Caco-2 (cell line): ENCODE measurements at regions not wholly inside any gene's neighbourhood (a gene's known extent, or its start where the extent isn't known, plus 50 kb on each side); places are given as distances from the start of the nearest gene placed in this dataset.

Experiments used
- BruUV-seq: library from RNA; stranded (reverse); fragments of 400-500 nt; replicated peaks from 2 replicates; lab custom pipeline; 2021; lab: Mats Ljungman, UMichigan
- CTCF ChIA-PET: fragments of 300-600 bp; sonication (Branson Sonifier 250); formaldehyde crosslinking; loops from one replicate; lab custom pipeline; 2022; ENCODE audit warnings: antibody characterized with exemption; lab: Charles Lee
- POLR2A ChIA-PET: fragments of 300-600 bp; sonication (Branson Sonifier 250); formaldehyde crosslinking; loops from one replicate; lab custom pipeline; 2022; ENCODE audit warnings: antibody characterized with exemption; lab: Charles Lee
- DNase-seq, 2 experiments: peaks; one replicate each; pipeline versions ENCODE4 v3.0.0 to v3.0.0-alpha.2; 2020 to 2022
- H3K27me3 ChIP-seq: replicated peaks from 2 replicates; pipeline ENCODE4 v1.6.0; 2011; ENCODE audit warnings: low read length; ENCODE audit not compliant: control insufficient read depth, insufficient read depth
- H3K36me3 ChIP-seq: 2 replicates; pipeline ENCODE4 v1.5.1; 2011; ENCODE audit warnings: low read length; ENCODE audit not compliant: control insufficient read depth, insufficient read depth
- H3K4me1 ChIP-seq: fragments of 250-450 bp; sonication (Bioruptor Pico); 2 replicates; pipeline ENCODE4 v1.5.1; 2020; ENCODE audit warnings: mild to moderate bottlenecking
- H3K4me3 ChIP-seq: 2 replicates; pipeline ENCODE4 v1.5.1; 2011; ENCODE audit warnings: low read depth, mild to moderate bottlenecking, control low read depth, low read length
- H3K9me3 ChIP-seq: fragments of 250-450 bp; sonication (Bioruptor Pico); 2 replicates; pipeline ENCODE4 v1.5.1; 2020; ENCODE audit warnings: mild to moderate bottlenecking, moderate library complexity
- H3K27ac Mint-ChIP-seq: one replicate; pipeline ENCODE4 v1.8.0; 2022; ENCODE audit warnings: mixed read lengths; ENCODE audit not compliant: unreplicated experiment
- H3K27me3 Mint-ChIP-seq: one replicate; pipeline ENCODE4 v1.8.0; 2022; ENCODE audit warnings: mixed read lengths; ENCODE audit not compliant: insufficient read depth, unreplicated experiment
- H3K36me3 Mint-ChIP-seq: one replicate; pipeline ENCODE4 v1.8.0; 2022; ENCODE audit warnings: mild to moderate bottlenecking, mixed read lengths; ENCODE audit not compliant: insufficient read depth, unreplicated experiment
- H3K4me1 Mint-ChIP-seq: one replicate; pipeline ENCODE4 v1.8.0; 2022; ENCODE audit warnings: low read depth, mixed read lengths; ENCODE audit not compliant: unreplicated experiment
- H3K4me3 Mint-ChIP-seq: one replicate; pipeline ENCODE4 v1.8.0; 2022; ENCODE audit warnings: mild to moderate bottlenecking, moderate library complexity, mixed read lengths; ENCODE audit not compliant: unreplicated experiment
- H3K9me3 Mint-ChIP-seq: one replicate; pipeline ENCODE4 v1.8.0; 2022; ENCODE audit warnings: mixed read lengths; ENCODE audit not compliant: unreplicated experiment
- CTCF ChIP-seq, 2 experiments: fragments of 200-600 bp in 1 of 2; IDR thresholded peaks; 1 replicate in 1 of 2; 2 replicates in 1 of 2; pipeline versions ENCODE4 v1.5.1 to v1.8.0; 2011 to 2022; ENCODE audit warnings: antibody characterized with exemption in 1 of 2, control low read depth in 1 of 2, inconsistent platforms in 1 of 2, low read depth in 1 of 2, low read length in 1 of 2, mild to moderate bottlenecking in 1 of 2, moderate library complexity in 1 of 2; ENCODE audit not compliant: insufficient read depth in 1 of 2, severe bottlenecking in 1 of 2, unreplicated experiment in 1 of 2
- intact Hi-C: fragments of 100-400 bp; cut with micrococcal nuclease; formaldehyde crosslinking; loops from one replicate; pipeline ENCODE4 v1.10.0; 2022; ENCODE audit not compliant: unreplicated experiment

- no peaks in the 10 kb centered on the region for H3K4me1 ChIP-seq
- Mint-ChIP-seq H3K36me3 (no peaks in the 10 kb centered on the region), H3K27me3 (no peaks in the 10 kb centered on the region), H3K9me3 (no peaks in the 10 kb centered on the region), H3K4me3 (no peak overlapping the region), H3K27ac (no peak overlapping the region), H3K4me1 (no peaks in the 10 kb centered on the region)
- BruUV-seq, result no TSS peak
- H3K27me3 ChIP-seq, result no peaks in the 10 kb centered on the region
- TF ChIP-seq CTCF (IDR thresholded peaks at IDR 0.05; ENCODE audit: insufficient read depth in 1 of 2, low read depth in 1 of 2, low read length in 1 of 2, severe bottlenecking in 1 of 2, unreplicated experiment in 1 of 2), result no peak
- CTCF ChIA-PET, result no interaction called here
- H3K9me3 ChIP-seq, result no peaks in the 10 kb centered on the region
- no peak overlapping the region for H3K4me3 ChIP-seq
- intact Hi-C loops, result no loop called here
- no peak for DNase-seq
- no peaks in the 10 kb centered on the region for H3K36me3 ChIP-seq
- POLR2A ChIA-PET, result no interaction called here
Measured at GRCh38 chr4:124954046-124954445, 241.5 kb upstream of the ANKRD50 start.

- no peaks in the 10 kb centered on the region for H3K36me3 ChIP-seq
- H3K27me3 ChIP-seq, result no peaks in the 10 kb centered on the region
- ChIA-PET POLR2A (no interaction called here), CTCF (no interaction called here)
- intact Hi-C loops, result no loop called here
- H3K4me3 Mint-ChIP-seq, result no peak overlapping the region
- no peak overlapping the region for H3K4me3 ChIP-seq
- no peak for TF ChIP-seq CTCF (IDR thresholded peaks at IDR 0.05; ENCODE audit: insufficient read depth in 1 of 2, low read depth in 1 of 2, low read length in 1 of 2, severe bottlenecking in 1 of 2, unreplicated experiment in 1 of 2)
- H3K36me3 Mint-ChIP-seq, result no peaks in the 10 kb centered on the region
- H3K27ac Mint-ChIP-seq, result no peak overlapping the region
- DNase-seq, result no peak
- H3K9me3 ChIP-seq, result no peaks in the 10 kb centered on the region
- no peaks in the 10 kb centered on the region for H3K4me1 Mint-ChIP-seq
- BruUV-seq, result no TSS peak
- H3K27me3 Mint-ChIP-seq, result no peaks in the 10 kb centered on the region
- no peaks in the 10 kb centered on the region for H3K4me1 ChIP-seq
- no peaks in the 10 kb centered on the region for H3K9me3 Mint-ChIP-seq
Measured at GRCh38 chr4:124953486-124953885, 241.0 kb upstream of the ANKRD50 start.

- BruUV-seq, result no TSS peak
Measured at GRCh38 chr4:124953061-124953460, 240.5 kb upstream of the ANKRD50 start.

More at GRCh38 chr4:124953061-124953460, 240.5 kb upstream of the ANKRD50 start:
- intact Hi-C loops, result no loop called here
- ChIA-PET POLR2A (no interaction called here), CTCF (no interaction called here)
- Mint-ChIP-seq H3K27ac (no peak overlapping the region), H3K4me1 (no peaks in the 10 kb centered on the region), H3K27me3 (no peaks in the 10 kb centered on the region), H3K36me3 (no peaks in the 10 kb centered on the region), H3K4me3 (no peak overlapping the region), H3K9me3 (no peaks in the 10 kb centered on the region)
- Histone ChIP-seq H3K4me3 (no peak overlapping the region), H3K4me1 (no peaks in the 10 kb centered on the region), H3K27me3 (no peaks in the 10 kb centered on the region), H3K9me3 (no peaks in the 10 kb centered on the region), H3K36me3 (no peaks in the 10 kb centered on the region)
- DNase-seq, result no peak
- no peak for TF ChIP-seq CTCF (IDR thresholded peaks at IDR 0.05; ENCODE audit: insufficient read depth in 1 of 2, low read depth in 1 of 2, low read length in 1 of 2, severe bottlenecking in 1 of 2, unreplicated experiment in 1 of 2)
